ENCODE measurements at regions not wholly inside any gene's neighbourhood (a gene's known extent, or its start where the extent isn't known, plus 50 kb on each side); places are given as distances from the start of the nearest gene placed in this dataset.
"Not testable (repeated sequence)": the region's sequence is repeated elsewhere in the genome, so short reads cannot be mapped to it uniquely, and the experiment has no call there.

- DNase-seq, result no peak
Measured at GRCh38 chr1:78250201-78250600, 204.4 kb downstream of the GIPC2 start.

- DNase-seq, result no peak
Measured at GRCh38 chr1:78254517-78254916, 208.8 kb downstream of the GIPC2 start.

GRCh38 chr1:78255383-78255782 is 209.6 kb downstream of the GIPC2 start:
- no peak for DNase-seq

- no peak for DNase-seq
Measured at GRCh38 chr1:78255846-78256245, 210.1 kb downstream of the GIPC2 start.

- DNase-seq, result no peak
Measured at GRCh38 chr1:78263459-78263858, 217.7 kb downstream of the GIPC2 start.

- DNase-seq, result no peak
Measured at GRCh38 chr1:78263946-78264345, 218.2 kb downstream of the GIPC2 start.

- DNase-seq, result no peak
Measured at GRCh38 chr1:78267513-78268218, 221.9 kb downstream of the GIPC2 start.

- DNase-seq, result no peak
Measured at GRCh38 chr1:78269591-78269990, 221.2 kb upstream of the PTGFR start.

- not testable (repeated sequence) for DNase-seq
Measured at GRCh38 chr1:78271423-78271822, 219.4 kb upstream of the PTGFR start.

GRCh38 chr1:78274814-78275213 is 216.0 kb upstream of the PTGFR start:
- no peak for DNase-seq

GRCh38 chr1:78275456-78275855 is 215.3 kb upstream of the PTGFR start:
- no peak for DNase-seq

- no peak for DNase-seq
Measured at GRCh38 chr1:78275906-78276685, 214.7 kb upstream of the PTGFR start.

- DNase-seq, result no peak
Measured at GRCh38 chr1:78277253-78277652, 213.5 kb upstream of the PTGFR start.

GRCh38 chr1:78279051-78279450 is 211.7 kb upstream of the PTGFR start:
- DNase-seq, result no peak

- no peak for DNase-seq
Measured at GRCh38 chr1:78280626-78281025, 210.1 kb upstream of the PTGFR start.

- no peak for DNase-seq
Measured at GRCh38 chr1:78281580-78281979, 209.2 kb upstream of the PTGFR start.

GRCh38 chr1:78283691-78284090 is 207.1 kb upstream of the PTGFR start:
- no peak for DNase-seq

GRCh38 chr1:78284354-78284753 is 206.4 kb upstream of the PTGFR start:
- DNase-seq, result no peak

- DNase-seq, result no peak
Measured at GRCh38 chr1:78286686-78287085, 204.1 kb upstream of the PTGFR start.

GRCh38 chr1:78289603-78290002 is 201.2 kb upstream of the PTGFR start:
- DNase-seq, result no peak

GRCh38 chr1:78291418-78291817 is 199.4 kb upstream of the PTGFR start:
- no peak for DNase-seq

- DNase-seq, result no peak
Measured at GRCh38 chr1:78291872-78292271, 198.9 kb upstream of the PTGFR start.

- DNase-seq, result no peak
Measured at GRCh38 chr1:78292361-78292760, 198.4 kb upstream of the PTGFR start.

GRCh38 chr1:78297836-78298235 is 192.9 kb upstream of the PTGFR start:
- DNase-seq, result no peak

- no peak for DNase-seq
Measured at GRCh38 chr1:78298349-78298748, 192.4 kb upstream of the PTGFR start.
